HepG2 (cell line): ENCODE measurements at regions not wholly inside any gene's neighbourhood (a gene's known extent, or its start where the extent isn't known, plus 50 kb on each side); places are given as distances from the start of the nearest gene placed in this dataset.

Experiments used
- EP300 ChIP-seq, 3 experiments: sonication (generic) in 1 of 3; formaldehyde crosslinking in 1 of 3; IDR thresholded peaks; 2 replicates each; pipeline versions ENCODE4 v1.5.1 to v1.6.1; 2011 to 2020; ENCODE audit warnings: low read depth in 2 of 3, low read length in 2 of 3, borderline replicate concordance in 1 of 3, improper control_type of control experiment in 1 of 3, mild to moderate bottlenecking in 1 of 3, missing genetic modification reagents in 1 of 3, moderate library complexity in 1 of 3
- EZH2 ChIP-seq: conservative IDR thresholded peaks from 2 replicates; pipeline ENCODE4 v1.6.1; 2012; ENCODE audit warnings: mild to moderate bottlenecking, low read depth, low read length, moderate library complexity
- RBAK ChIP-seq: sonication (generic); formaldehyde crosslinking; IDR thresholded peaks from 2 replicates; pipeline ENCODE4 v1.5.1; 2020; ENCODE audit warnings: mild to moderate bottlenecking, missing genetic modification reagents
- ZNF326 ChIP-seq: sonication (generic); formaldehyde crosslinking; IDR thresholded peaks from 2 replicates; pipeline ENCODE4 v1.4.0; 2020; ENCODE audit warnings: missing genetic modification reagents, borderline replicate concordance
- ZNF652 ChIP-seq: IDR thresholded peaks from 2 replicates; pipeline ENCODE4 v1.6.1; 2016; ENCODE audit warnings: low read depth, borderline replicate concordance
- TF ChIP-seq, protein P1 (sequence below): sonication (generic); formaldehyde crosslinking; IDR thresholded peaks from 2 replicates; pipeline ENCODE4 v1.5.1; 2020; ENCODE audit warnings: mild to moderate bottlenecking, missing genetic modification reagents, moderate library complexity
- TF ChIP-seq, protein P2 (sequence below): sonication (generic); formaldehyde crosslinking; IDR thresholded peaks from 2 replicates; pipeline ENCODE4 v1.5.0; 2020; ENCODE audit warnings: missing genetic modification reagents
- TF ChIP-seq, protein P3 (sequence below): sonication (generic); formaldehyde crosslinking; IDR thresholded peaks from 2 replicates; pipeline ENCODE4 v1.5.0; 2020; ENCODE audit warnings: missing genetic modification reagents
- TF ChIP-seq, protein P4 (sequence below): sonication (generic); formaldehyde crosslinking; IDR thresholded peaks from 2 replicates; pipeline ENCODE4 v1.5.0; 2020; ENCODE audit warnings: mild to moderate bottlenecking, missing genetic modification reagents, moderate library complexity
- TF ChIP-seq, protein P5 (sequence below): IDR thresholded peaks from 2 replicates; pipeline ENCODE4 v1.6.1; 2012; ENCODE audit warnings: low read depth, low read length, improper control_type of control experiment
- TF ChIP-seq, protein P6 (sequence below): sonication (generic); formaldehyde crosslinking; IDR thresholded peaks from 2 replicates; pipeline ENCODE4 v1.4.0; 2020; ENCODE audit warnings: low read depth, mild to moderate bottlenecking, missing genetic modification reagents
- TF ChIP-seq, protein P7 (sequence below): sonication (generic); formaldehyde crosslinking; IDR thresholded peaks from 2 replicates; pipeline ENCODE4 v1.4.0; 2020; ENCODE audit warnings: missing genetic modification reagents, low read depth, mild to moderate bottlenecking, borderline replicate concordance

DNA sequence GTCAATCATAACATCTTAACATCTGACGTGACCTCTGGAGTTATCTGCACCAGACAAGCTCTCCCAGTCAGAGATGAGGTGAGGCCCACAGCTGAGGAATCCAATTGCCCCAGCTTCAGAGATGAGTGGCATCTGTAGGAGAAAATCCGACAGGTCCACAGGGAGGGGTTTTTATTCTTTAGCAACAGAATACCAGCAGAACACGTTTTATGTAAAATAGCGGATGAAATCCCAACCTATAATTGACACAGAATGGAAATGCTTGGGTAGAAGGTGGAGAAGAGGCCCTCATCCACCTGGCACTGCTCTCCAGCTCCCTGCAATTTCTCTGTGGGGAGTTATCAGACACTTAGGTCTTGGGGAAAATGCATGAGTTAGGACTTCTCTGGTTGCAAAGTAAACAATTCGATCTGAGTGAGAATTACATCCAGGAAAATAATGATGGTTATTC lies 144.2 kb upstream of the NRP1 start:
- TF ChIP-seq EP300 (IDR thresholded peaks at IDR 0.05; ENCODE audit: low read depth in 2 of 2, low read length in 2 of 2) (no peak), EP300 (CRISPR knock-in tag; IDR thresholded peaks at IDR 0.05; ENCODE audit: borderline replicate concordance) (no peak), RBAK (no peak), ZNF326 (CRISPR knock-in tag) (no peak), EZH2 (no peak), ZNF652 (no peak)
- TF ChIP-seq, protein P1, sequence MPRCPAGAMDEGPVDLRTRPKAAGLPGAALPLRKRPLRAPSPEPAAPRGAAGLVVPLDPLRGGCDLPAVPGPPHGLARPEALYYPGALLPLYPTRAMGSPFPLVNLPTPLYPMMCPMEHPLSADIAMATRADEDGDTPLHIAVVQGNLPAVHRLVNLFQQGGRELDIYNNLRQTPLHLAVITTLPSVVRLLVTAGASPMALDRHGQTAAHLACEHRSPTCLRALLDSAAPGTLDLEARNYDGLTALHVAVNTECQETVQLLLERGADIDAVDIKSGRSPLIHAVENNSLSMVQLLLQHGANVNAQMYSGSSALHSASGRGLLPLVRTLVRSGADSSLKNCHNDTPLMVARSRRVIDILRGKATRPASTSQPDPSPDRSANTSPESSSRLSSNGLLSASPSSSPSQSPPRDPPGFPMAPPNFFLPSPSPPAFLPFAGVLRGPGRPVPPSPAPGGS (CRISPR knock-in tag): no peak
- TF ChIP-seq, protein P2, sequence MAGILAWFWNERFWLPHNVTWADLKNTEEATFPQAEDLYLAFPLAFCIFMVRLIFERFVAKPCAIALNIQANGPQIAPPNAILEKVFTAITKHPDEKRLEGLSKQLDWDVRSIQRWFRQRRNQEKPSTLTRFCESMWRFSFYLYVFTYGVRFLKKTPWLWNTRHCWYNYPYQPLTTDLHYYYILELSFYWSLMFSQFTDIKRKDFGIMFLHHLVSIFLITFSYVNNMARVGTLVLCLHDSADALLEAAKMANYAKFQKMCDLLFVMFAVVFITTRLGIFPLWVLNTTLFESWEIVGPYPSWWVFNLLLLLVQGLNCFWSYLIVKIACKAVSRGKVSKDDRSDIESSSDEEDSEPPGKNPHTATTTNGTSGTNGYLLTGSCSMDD (CRISPR knock-in tag): no peak
- TF ChIP-seq, protein P3, sequence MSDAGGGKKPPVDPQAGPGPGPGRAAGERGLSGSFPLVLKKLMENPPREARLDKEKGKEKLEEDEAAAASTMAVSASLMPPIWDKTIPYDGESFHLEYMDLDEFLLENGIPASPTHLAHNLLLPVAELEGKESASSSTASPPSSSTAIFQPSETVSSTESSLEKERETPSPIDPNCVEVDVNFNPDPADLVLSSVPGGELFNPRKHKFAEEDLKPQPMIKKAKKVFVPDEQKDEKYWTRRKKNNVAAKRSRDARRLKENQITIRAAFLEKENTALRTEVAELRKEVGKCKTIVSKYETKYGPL: no peak
- TF ChIP-seq, protein P4, sequence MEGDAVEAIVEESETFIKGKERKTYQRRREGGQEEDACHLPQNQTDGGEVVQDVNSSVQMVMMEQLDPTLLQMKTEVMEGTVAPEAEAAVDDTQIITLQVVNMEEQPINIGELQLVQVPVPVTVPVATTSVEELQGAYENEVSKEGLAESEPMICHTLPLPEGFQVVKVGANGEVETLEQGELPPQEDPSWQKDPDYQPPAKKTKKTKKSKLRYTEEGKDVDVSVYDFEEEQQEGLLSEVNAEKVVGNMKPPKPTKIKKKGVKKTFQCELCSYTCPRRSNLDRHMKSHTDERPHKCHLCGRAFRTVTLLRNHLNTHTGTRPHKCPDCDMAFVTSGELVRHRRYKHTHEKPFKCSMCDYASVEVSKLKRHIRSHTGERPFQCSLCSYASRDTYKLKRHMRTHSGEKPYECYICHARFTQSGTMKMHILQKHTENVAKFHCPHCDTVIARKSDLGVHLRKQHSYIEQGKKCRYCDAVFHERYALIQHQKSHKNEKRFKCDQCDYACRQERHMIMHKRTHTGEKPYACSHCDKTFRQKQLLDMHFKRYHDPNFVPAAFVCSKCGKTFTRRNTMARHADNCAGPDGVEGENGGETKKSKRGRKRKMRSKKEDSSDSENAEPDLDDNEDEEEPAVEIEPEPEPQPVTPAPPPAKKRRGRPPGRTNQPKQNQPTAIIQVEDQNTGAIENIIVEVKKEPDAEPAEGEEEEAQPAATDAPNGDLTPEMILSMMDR (CRISPR knock-in tag): no peak
- TF ChIP-seq, protein P5, sequence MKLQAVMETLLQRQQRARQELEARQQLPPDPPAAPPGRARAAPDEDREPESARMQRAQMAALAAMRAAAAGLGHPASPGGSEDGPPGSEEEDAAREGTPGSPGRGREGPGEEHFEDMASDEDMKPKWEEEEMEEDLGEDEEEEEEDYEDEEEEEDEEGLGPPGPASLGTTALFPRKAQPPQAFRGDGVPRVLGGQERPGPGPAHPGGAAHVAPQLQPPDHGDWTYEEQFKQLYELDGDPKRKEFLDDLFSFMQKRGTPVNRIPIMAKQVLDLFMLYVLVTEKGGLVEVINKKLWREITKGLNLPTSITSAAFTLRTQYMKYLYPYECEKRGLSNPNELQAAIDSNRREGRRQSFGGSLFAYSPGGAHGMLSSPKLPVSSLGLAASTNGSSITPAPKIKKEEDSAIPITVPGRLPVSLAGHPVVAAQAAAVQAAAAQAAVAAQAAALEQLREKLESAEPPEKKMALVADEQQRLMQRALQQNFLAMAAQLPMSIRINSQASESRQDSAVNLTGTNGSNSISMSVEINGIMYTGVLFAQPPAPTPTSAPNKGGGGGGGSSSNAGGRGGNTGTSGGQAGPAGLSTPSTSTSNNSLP: no peak
- TF ChIP-seq, protein P6, sequence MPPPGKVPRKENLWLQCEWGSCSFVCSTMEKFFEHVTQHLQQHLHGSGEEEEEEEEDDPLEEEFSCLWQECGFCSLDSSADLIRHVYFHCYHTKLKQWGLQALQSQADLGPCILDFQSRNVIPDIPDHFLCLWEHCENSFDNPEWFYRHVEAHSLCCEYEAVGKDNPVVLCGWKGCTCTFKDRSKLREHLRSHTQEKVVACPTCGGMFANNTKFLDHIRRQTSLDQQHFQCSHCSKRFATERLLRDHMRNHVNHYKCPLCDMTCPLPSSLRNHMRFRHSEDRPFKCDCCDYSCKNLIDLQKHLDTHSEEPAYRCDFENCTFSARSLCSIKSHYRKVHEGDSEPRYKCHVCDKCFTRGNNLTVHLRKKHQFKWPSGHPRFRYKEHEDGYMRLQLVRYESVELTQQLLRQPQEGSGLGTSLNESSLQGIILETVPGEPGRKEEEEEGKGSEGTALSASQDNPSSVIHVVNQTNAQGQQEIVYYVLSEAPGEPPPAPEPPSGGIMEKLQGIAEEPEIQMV: no peak
- TF ChIP-seq, protein P7, sequence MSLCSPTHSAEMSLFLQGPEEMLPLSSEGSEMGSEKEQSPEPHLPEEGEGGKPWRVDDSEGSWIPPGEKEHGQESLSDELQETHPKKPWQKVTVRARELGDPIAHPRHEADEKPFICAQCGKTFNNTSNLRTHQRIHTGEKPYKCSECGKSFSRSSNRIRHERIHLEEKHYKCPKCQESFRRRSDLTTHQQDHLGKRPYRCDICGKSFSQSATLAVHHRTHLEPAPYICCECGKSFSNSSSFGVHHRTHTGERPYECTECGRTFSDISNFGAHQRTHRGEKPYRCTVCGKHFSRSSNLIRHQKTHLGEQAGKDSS: no peak
